ENCODE measurements at regions not wholly inside any gene's neighbourhood (a gene's known extent, or its start where the extent isn't known, plus 50 kb on each side); places are given as distances from the start of the nearest gene placed in this dataset.

DNA sequence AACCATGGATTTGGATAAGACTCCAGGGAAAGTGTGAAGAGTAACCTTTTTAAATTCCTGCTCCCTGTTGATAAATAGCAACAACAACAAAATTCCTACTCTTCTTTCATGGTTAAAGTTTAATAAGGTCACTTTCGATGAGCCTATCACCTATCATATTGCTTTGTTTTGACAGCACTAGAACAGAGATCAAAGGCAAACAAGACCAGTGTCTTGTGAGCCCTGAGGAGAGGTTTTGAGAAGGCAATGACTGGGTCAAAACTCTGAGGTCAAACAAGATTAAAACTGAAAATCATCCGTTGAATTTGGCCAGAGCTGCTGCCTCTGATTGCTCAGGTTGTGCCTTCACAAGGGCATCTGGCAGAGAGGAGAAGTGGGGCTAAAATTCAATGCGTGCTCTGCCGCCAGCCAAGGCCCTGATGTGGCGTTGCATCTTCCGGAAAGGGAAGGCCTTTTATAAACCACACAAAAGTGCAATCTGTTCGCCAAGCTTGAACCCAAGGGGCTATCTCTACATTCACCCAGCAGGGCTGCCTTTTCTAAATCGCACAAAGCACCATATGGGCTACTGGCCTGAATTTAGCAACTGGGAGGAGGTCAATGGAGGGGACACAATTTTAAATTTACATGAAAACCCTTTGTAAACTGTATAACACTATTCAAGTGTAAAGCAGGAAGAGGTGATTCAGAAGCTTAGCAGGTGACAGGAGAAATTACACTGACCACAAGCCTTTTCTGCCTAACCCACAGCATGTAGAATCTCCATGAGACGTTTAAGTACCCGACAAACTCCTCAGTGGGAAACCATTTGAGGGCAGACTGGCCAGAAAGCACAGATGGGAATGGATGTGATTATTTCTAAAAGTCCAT is 140.8 kb downstream of the DAD1 start:
- H3K4me3 ChIP-seq (ENCODE audit: low read depth, low read length): no peak overlapping the region
- DNase-seq (ENCODE audit: low read depth): peak; percentile 49
- TF ChIP-seq, protein P1, sequence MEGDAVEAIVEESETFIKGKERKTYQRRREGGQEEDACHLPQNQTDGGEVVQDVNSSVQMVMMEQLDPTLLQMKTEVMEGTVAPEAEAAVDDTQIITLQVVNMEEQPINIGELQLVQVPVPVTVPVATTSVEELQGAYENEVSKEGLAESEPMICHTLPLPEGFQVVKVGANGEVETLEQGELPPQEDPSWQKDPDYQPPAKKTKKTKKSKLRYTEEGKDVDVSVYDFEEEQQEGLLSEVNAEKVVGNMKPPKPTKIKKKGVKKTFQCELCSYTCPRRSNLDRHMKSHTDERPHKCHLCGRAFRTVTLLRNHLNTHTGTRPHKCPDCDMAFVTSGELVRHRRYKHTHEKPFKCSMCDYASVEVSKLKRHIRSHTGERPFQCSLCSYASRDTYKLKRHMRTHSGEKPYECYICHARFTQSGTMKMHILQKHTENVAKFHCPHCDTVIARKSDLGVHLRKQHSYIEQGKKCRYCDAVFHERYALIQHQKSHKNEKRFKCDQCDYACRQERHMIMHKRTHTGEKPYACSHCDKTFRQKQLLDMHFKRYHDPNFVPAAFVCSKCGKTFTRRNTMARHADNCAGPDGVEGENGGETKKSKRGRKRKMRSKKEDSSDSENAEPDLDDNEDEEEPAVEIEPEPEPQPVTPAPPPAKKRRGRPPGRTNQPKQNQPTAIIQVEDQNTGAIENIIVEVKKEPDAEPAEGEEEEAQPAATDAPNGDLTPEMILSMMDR (IDR thresholded peaks at IDR 0.05; ENCODE audit: low read depth, low read length, missing control alignments): no peak

DNA sequence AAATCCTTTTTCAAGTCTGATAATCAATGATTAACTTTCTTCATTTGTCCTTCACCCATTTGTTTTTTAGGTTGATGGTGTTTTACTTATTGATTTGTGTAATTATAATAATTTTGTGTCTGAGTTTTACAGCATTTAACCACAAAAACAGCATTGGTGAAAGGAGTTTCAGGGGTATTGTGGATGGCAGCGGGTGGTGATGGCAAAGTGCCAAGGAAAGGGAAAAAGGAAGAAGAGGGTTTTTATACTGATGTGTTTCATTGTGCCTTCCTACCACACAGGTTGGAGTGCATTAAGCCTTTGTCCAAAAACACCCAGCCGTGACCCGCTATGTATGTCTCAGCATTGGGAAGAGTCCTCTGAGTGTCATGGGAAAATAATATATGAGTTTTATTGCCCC is 150.3 kb downstream of the DAD1 start:
- TF ChIP-seq, protein P1 (IDR thresholded peaks at IDR 0.05; ENCODE audit: low read depth, low read length, missing control alignments): no peak
- H3K4me3 ChIP-seq (ENCODE audit: low read depth, low read length): no peak overlapping the region

DNA sequence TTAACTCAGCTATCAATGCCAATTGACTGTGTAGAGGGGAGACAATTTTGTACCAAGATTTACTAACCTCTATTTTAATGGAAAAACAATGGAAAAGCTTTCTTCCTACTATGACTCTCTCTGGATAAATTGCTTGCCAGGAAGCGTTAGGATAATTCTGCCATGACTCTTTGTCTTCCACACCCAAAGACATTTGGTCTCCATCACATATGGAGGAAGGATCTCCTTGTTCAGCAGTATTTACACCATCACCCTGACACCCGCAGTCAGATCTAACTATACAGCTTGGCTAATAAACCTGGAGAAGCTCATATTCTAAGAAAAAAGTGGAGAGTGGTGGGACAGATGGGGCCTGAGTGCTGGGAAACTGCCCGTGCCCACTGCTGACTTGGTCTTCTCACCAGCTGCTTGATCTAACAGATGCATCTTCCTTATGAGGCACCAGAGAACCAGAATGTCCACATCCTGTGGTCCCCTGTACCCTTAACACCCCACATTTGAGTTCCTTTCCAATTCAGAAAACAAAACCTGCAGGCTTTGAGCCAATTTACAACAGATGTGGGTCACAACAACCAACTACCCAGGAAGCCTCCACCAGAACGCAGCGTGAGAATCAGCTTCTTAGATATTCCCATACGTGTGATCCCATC is 154.0 kb downstream of the DAD1 start:
- TF ChIP-seq, protein P1 (IDR thresholded peaks at IDR 0.05; ENCODE audit: low read depth, low read length, missing control alignments): no peak
- DNase-seq (ENCODE audit: low read depth): no peak
- no peak overlapping the region for H3K4me3 ChIP-seq (ENCODE audit: low read depth, low read length)

More for the DNA sequence above, 150.3 kb downstream of the DAD1 start:
- DNase-seq (ENCODE audit: low read depth): no peak

DNA sequence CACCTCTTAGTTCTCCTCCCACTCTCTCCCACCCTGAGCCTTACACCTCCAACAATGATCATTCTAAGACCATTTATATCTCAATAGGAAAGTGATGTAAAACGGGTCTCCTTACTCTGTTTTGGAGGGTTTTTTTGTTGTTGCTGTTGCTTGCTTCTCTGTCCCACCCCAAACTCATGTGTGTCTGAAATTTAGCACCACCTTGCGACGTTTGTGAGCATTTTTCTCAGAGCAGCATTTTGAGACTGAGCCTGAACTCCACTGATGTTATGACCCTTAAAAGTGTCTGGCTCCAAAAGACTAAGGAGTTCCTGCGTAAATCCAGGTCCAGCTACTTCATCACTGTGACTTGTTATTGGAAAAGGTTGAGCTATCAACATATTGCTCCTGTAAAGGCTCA is 155.0 kb downstream of the DAD1 start:
- no peak for DNase-seq (ENCODE audit: low read depth)
- TF ChIP-seq, protein P1 (IDR thresholded peaks at IDR 0.05; ENCODE audit: low read depth, low read length, missing control alignments): peak; percentile 55
- no peak overlapping the region for H3K4me3 ChIP-seq (ENCODE audit: low read depth, low read length)

DNA sequence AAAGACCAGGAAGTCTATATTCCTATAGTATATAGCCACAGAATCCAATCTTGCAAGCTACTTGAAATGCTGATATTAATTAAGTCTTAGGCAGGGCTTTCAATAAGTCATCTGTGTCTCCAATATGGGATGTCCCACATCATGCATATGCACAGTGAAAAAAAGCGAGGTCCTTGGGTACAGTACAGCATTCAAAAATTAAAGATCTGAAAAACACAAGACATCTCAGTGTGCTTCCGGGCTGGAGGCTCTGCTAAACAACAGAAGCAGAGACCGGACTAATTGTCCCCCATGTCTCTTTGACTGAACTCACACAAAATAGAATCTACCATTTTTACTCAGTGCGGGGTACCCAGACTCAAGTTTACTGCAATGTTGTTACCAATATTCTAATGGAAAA is 156.0 kb downstream of the DAD1 start:
- TF ChIP-seq, protein P1 (IDR thresholded peaks at IDR 0.05; ENCODE audit: low read depth, low read length, missing control alignments): no peak
- no peak for DNase-seq (ENCODE audit: low read depth)
- no peak overlapping the region for H3K4me3 ChIP-seq (ENCODE audit: low read depth, low read length)

DNA sequence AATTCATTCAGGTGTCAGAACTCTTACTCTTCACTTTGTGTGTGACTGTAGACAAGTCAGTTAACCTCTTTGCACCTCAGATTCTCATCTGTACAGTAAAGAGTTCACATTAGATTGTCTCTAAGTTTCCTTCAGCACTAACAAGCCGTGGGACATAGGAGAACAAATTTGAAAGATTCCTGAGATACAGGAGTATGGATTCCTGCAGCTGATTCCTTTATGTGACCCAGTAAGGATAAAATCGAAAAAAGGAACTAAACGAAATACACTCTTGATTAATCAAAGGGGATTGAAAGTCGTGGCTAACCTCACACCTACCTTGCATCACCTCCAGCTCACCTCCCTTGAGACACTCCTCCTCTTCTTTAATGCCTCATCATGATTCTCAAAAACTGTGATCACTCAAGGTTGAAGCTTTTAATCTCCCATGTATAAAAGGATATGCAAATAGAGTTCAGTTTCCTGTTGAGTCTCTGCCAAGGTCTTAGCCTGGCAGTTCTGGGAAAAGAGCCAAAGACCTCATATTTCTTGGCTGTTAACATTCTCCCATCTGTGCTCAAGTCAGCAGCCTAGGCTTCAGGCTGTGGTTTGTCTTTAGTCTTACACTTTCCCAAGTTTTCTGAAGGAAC is 156.6 kb downstream of the DAD1 start:
- TF ChIP-seq, protein P1 (IDR thresholded peaks at IDR 0.05; ENCODE audit: low read depth, low read length, missing control alignments): no peak
- no peak overlapping the region for H3K4me3 ChIP-seq (ENCODE audit: low read depth, low read length)
- no peak for DNase-seq (ENCODE audit: low read depth)

Data from GM12864 (cell line).